ENCODE measurements at regions not wholly inside any gene's neighbourhood (a gene's known extent, or its start where the extent isn't known, plus 50 kb on each side); places are given as distances from the start of the nearest gene placed in this dataset.

- TF ChIP-seq, protein P1, sequence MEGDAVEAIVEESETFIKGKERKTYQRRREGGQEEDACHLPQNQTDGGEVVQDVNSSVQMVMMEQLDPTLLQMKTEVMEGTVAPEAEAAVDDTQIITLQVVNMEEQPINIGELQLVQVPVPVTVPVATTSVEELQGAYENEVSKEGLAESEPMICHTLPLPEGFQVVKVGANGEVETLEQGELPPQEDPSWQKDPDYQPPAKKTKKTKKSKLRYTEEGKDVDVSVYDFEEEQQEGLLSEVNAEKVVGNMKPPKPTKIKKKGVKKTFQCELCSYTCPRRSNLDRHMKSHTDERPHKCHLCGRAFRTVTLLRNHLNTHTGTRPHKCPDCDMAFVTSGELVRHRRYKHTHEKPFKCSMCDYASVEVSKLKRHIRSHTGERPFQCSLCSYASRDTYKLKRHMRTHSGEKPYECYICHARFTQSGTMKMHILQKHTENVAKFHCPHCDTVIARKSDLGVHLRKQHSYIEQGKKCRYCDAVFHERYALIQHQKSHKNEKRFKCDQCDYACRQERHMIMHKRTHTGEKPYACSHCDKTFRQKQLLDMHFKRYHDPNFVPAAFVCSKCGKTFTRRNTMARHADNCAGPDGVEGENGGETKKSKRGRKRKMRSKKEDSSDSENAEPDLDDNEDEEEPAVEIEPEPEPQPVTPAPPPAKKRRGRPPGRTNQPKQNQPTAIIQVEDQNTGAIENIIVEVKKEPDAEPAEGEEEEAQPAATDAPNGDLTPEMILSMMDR (IDR thresholded peaks at IDR 0.05) = no peak
- TF ChIP-seq POLR2A (IDR thresholded peaks at IDR 0.05) = no peak
These were observed 141.7 kb downstream of the HTR1A start for GRCh38 chr5:63820577-63820976.
